HG03342 (cell line): ENCODE measurements at regions not wholly inside any gene's neighbourhood (a gene's known extent, or its start where the extent isn't known, plus 50 kb on each side); places are given as distances from the start of the nearest gene placed in this dataset.
A peak's percentile ranks its signal among the peaks of the same experiment; 100 is the strongest.

Source experiments
- ATAC-seq: cut with Tn5 transposase; IDR thresholded peaks from one replicate; pipeline ENCODE4 v1.9.1; 2021; ENCODE audit warnings: mild to moderate bottlenecking, moderate library complexity; ENCODE audit not compliant: unreplicated experiment

GRCh38 chr6:90975741-90976140 lies 388.9 kb upstream of the MAP3K7 start:
- ATAC-seq: no peak

GRCh38 chr6:90973188-90973587 lies 386.3 kb upstream of the MAP3K7 start:
- no peak for ATAC-seq

GRCh38 chr6:90970672-90971071 lies 383.8 kb upstream of the MAP3K7 start:
- no peak for ATAC-seq

DNA sequence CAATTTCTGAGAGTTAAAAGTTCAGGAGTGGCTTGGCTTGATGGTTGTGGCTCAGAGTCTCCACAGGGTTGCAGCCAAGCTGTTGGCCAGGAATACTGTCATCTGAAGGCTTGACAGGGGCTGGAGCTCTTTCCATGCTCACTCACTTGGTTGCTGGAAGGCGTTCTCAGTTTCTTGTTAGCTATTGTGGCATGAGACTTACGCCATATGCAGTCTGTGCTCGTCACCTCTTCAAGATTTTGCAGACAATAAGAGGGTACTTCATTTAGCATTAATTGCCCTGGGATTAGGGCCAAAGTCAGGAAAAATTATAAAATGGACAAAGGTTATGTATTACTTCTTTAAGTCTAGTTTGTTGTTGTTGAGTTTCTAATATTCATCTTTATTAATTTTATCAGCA lies 380.6 kb upstream of the MAP3K7 start:
- ATAC-seq: no peak

- ATAC-seq: no peak
Measured at GRCh38 chr6:90960324-90960723, 373.5 kb upstream of the MAP3K7 start.

GRCh38 chr6:90955246-90955645 lies 368.4 kb upstream of the MAP3K7 start:
- ATAC-seq: no peak

GRCh38 chr6:90953405-90954161 lies 366.7 kb upstream of the MAP3K7 start:
- no peak for ATAC-seq

GRCh38 chr6:90952176-90952575 lies 365.3 kb upstream of the MAP3K7 start:
- no peak for ATAC-seq

DNA sequence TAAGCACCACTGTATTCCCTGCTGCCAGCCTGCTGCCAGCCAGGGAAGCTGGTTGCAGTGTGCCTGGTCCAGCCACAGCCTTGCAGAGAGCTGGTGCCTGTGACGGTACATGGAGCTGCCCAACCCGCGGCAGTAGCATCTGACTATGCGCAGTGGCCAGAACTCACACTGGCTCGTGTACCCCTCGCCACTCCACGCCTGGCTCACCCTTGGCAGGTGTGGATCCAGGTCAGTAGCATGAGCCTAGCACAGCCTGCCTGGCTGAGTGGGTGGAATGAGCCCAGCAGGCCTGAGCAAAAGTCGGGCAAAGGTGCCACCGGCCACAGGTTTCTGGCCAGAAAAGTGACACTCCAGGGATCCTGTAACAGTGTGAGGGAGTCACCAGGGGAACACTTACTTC lies 361.7 kb upstream of the MAP3K7 start:
- no peak for ATAC-seq

- no peak for ATAC-seq
Measured at GRCh38 chr6:90947184-90948064, 360.6 kb upstream of the MAP3K7 start.

- no peak for ATAC-seq
Measured at GRCh38 chr6:90941885-90942284, 355.0 kb upstream of the MAP3K7 start.

- ATAC-seq: peak; percentile 95
Measured at GRCh38 chr6:90940812-90941481, 354.1 kb upstream of the MAP3K7 start.

GRCh38 chr6:90939906-90940305 lies 353.0 kb upstream of the MAP3K7 start:
- ATAC-seq: no peak

DNA sequence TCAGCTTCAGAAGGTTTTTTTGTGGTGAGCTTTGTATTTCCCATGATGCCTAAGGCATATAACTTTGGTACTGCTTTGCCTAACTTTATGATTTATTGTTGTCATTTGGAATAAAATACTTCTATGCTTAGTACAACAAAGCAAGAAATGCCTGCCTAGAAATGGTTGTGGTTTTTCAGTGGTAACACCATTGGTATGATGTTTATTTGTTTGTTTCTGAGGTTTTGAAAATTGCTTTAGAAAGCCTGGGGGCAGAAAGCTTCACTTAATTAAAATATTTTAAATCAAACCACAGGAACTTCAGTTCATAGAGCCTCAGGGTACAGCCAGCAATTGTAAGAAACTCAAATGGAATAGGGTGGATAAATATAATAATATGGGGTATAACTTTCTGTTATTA lies 351.2 kb upstream of the MAP3K7 start:
- no peak for ATAC-seq

DNA sequence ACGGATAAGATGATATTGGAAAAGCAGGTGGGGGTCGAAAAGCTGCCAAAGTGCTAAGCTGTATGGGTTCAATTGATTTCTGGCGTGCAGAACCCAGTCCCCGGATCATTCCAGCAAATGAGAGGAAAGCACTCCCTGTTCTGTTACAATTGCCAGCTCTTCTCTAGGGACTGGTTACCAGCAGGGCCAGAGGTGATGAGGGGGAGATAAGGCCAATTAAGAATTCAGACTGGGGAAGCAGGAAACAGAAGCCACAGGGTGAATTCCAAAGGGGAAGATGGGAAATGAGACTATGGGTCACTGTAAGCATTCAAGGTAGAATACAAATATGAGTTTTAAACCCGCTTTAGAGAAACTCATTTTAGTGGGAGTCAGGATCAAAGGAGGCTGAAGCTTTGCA lies 349.4 kb upstream of the MAP3K7 start:
- ATAC-seq: no peak

DNA sequence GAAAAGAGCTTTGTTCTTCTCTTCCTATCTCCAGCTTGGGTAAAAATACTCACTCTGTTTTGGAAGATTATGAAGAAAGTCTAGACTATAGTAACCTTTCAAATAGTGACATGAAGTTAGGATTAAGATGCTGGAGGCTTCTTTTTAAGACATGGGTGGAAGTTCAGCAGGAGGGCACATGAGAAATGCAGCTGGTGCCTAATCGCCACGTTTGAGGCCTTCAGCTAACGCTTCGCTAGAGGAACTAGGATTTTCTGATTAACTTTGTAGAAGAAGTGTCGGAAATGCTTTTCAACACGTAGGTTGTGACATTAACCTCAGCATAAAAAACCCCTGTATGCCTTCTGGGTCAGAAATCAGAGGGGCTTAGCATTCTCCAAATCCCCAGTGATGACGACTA lies 348.1 kb upstream of the MAP3K7 start:
- ATAC-seq: no peak

GRCh38 chr6:90934081-90934480 lies 347.2 kb upstream of the MAP3K7 start:
- ATAC-seq: no peak

DNA sequence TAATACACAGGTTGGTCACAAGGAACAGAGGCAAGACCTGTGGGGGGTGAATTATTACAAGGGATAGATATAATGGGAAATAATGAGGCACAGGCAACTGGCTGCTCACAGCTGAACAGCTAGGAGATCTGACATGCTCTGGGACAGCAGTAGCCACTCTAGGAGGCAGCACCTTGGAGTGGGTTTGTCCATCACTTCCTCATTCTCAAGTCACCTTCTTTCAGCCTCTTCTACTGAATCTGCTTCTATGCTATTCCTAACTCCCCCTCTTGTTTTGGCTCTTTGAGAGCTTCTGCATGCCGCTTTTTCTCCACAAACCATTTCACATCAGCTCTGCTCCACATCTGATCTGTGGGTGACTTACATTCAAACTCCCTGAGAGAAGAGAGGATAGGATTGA lies 345.5 kb upstream of the MAP3K7 start:
- no peak for ATAC-seq

- no peak for ATAC-seq
Measured at GRCh38 chr6:90928051-90928450, 341.2 kb upstream of the MAP3K7 start.

DNA sequence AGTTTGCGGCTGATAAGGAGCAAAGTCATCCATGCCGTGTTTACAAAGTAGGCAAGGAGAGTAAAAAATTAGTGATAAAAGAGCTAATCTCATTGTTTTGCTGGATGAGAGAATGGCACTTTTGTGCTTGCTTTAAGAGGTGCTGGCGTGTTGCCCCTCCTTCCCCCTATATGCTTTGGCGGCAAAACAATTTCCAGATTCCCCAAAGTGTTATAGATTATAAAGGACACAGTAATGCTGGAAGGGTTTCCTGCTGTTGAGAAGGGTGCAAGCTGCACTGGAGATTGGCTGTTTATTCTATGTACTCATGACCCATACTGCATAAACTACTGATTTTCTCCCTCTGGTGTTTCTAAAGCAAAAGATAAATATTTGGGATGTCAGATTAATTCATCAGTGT lies 338.9 kb upstream of the MAP3K7 start:
- no peak for ATAC-seq

- ATAC-seq: no peak
Measured at GRCh38 chr6:90922325-90922724, 335.5 kb upstream of the MAP3K7 start.

GRCh38 chr6:90918361-90918760 lies 331.5 kb upstream of the MAP3K7 start:
- ATAC-seq: no peak
